ENCODE measurements at regions not wholly inside any gene's neighbourhood (a gene's known extent, or its start where the extent isn't known, plus 50 kb on each side); places are given as distances from the start of the nearest gene placed in this dataset.

DNA sequence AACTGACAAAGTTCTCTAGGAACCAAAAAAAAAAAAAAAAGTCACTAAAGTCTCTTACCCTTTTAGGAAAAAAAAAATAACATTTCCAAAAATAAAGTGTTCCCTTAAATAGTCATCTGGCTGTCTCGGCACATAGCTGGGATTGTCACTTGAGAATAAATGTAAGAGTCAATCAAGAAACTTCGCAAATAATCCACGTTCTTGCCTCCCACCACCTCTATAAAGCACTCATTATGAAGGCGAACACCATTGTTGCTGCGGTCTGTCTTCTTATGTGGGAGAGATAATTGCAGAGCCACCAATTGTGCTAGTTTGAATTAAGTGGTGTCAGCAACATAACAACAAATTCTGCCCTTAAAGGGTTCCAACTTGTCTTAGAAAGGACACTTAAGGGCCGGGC, 163.7 kb downstream of the FBXO15 start:
- H3K4me3 ChIP-seq (ENCODE audit: low read depth, low read length): no peak overlapping the region

DNA sequence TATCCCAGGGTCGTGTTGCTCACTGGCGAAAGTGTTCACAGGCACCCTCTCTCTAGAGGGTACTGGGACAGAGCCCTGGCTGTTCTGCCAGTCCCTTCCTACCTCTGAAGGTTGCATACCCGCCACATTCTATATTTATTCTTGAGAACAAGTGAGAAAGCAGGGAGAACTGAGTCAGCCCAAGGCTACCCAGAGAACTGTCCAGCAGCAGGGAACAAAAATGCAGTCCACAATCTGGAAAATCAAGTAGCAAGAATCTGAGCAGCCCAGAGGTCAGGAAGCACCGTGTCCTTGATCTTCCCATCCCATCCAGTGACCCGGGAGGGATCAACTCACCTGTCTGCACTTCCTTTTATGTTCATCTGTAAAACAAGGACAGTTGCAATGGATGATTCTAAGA, 164.1 kb downstream of the FBXO15 start:
- TF ChIP-seq, protein P1, sequence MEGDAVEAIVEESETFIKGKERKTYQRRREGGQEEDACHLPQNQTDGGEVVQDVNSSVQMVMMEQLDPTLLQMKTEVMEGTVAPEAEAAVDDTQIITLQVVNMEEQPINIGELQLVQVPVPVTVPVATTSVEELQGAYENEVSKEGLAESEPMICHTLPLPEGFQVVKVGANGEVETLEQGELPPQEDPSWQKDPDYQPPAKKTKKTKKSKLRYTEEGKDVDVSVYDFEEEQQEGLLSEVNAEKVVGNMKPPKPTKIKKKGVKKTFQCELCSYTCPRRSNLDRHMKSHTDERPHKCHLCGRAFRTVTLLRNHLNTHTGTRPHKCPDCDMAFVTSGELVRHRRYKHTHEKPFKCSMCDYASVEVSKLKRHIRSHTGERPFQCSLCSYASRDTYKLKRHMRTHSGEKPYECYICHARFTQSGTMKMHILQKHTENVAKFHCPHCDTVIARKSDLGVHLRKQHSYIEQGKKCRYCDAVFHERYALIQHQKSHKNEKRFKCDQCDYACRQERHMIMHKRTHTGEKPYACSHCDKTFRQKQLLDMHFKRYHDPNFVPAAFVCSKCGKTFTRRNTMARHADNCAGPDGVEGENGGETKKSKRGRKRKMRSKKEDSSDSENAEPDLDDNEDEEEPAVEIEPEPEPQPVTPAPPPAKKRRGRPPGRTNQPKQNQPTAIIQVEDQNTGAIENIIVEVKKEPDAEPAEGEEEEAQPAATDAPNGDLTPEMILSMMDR (conservative IDR thresholded peaks at IDR 0.05; ENCODE audit: low read depth, low read length): no peak

More for the DNA sequence above, 163.7 kb downstream of the FBXO15 start:
- DNase-seq (ENCODE audit: low read depth): no peak
- TF ChIP-seq, protein P1 (conservative IDR thresholded peaks at IDR 0.05; ENCODE audit: low read depth, low read length): no peak

DNA sequence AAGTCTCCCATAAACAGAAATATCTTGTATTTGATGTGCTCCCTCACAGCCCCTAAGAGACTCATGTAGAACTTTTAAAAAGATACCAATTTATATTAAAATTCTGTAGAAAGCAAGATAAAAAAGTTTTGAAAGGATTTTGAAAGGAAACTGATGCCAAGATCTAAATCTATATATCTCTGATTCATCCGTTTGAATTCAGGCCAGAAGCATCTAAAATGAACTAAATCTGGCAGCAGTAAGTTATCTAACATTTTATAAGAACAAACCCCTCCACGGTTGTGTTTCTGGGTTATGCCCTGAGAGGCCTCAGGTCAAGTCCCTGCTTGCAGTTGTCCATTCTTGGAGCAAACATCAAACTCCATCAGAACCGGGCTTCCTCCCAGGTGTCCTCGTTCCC, 165.8 kb downstream of the FBXO15 start:
- no peak for DNase-seq (ENCODE audit: low read depth)
- H3K4me3 ChIP-seq (ENCODE audit: low read depth, low read length): no peak overlapping the region
- TF ChIP-seq, protein P1 (conservative IDR thresholded peaks at IDR 0.05; ENCODE audit: low read depth, low read length): no peak

More for the DNA sequence above, 164.1 kb downstream of the FBXO15 start:
- no peak for DNase-seq (ENCODE audit: low read depth)
- no peak overlapping the region for H3K4me3 ChIP-seq (ENCODE audit: low read depth, low read length)

DNA sequence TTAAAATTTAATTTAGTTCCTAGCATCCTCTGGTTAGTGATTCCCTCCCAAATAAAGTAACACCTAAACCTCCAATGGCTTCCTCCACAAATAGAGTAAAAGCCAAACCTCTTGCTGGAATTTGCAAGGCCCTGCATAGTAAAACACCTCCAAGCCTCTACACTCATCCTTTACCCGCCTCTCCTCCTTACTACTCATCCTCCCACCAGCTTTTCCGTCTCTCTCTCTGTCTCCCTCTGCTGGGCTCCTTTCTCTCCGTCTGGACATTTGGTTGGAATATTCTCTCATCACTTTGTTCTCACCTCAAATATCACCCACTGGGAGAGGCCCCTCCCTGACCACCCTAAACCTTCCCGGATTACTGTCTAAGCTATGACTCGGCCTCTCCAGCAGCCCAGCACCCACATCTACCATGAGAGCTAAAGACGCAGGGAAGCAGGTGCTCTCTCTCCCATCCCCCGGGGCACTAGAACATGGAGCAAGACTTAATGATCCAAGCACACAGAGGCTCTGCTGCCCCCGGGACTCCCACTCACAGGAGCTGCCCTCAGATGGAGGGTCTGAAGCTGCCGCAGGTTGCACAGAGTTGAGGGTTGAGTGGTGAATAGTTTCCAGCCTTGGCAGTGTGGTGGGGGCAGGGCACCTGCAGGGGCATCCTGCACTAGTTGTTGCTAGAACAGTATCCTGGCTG, 167.2 kb downstream of the FBXO15 start:
- no peak for DNase-seq (ENCODE audit: low read depth)
- TF ChIP-seq, protein P1 (conservative IDR thresholded peaks at IDR 0.05; ENCODE audit: low read depth, low read length): peak; percentile 50
- H3K4me3 ChIP-seq (ENCODE audit: low read depth, low read length): no peak overlapping the region

DNA sequence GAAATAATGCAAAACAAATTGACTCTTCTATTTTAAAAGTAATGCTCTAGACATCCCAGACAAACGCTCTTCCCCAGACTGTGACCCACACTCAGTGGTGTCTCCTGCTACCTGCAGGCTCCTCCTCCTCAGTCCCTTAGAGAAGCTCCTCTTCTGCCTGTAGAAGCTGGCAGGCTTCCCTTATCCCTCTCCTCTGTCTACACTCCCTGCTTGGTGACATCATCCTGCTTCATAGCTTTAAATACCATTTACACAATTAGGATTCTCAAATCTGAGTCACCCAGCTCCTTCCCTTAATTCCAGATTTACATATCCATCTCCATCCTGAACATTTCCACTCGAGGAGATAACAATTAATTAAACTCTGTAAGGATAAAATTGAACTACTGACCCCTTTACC, 167.9 kb downstream of the FBXO15 start:
- DNase-seq (ENCODE audit: low read depth): no peak
- TF ChIP-seq, protein P1 (conservative IDR thresholded peaks at IDR 0.05; ENCODE audit: low read depth, low read length): no peak
- no peak overlapping the region for H3K4me3 ChIP-seq (ENCODE audit: low read depth, low read length)

DNA sequence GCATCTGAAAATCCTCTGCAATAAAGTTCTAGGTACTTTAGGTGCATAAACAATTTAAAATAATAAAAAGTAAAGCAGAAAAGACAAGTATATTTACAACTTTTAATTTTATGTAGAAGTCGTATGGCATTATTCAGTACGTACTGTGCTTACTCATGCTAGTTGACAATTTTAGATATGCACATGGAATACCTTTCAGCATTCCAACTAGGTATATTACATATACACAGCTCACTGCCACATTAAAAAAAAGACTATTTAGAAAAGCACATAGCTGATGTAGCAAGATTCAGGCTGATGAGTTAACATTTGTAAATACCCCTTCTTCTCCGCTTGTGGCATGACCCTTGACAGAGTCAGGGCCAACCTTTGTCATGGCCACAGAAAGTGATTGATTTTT, 171.2 kb downstream of the FBXO15 start:
- TF ChIP-seq, protein P1 (conservative IDR thresholded peaks at IDR 0.05; ENCODE audit: low read depth, low read length): no peak
- no peak overlapping the region for H3K4me3 ChIP-seq (ENCODE audit: low read depth, low read length)
- DNase-seq (ENCODE audit: low read depth): no peak

DNA sequence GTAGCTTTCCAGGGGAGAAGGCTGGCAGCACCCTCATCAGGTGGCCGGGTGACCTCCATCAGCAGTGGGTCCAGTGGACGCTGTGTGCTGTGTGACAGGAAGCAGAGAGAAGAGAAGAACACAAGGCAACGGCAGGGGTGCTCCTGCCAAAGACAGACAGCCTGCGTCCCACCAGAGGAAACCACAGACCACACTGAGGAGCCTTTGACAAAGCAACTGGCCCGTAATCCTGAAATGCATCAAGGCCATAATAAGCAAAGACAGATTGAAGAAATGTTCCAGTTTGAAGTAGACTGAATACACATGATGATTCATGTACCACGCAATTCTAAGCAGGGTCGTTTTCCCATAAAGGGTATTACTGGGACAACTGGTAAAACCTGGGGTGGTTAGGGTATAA, 172.4 kb downstream of the FBXO15 start:
- TF ChIP-seq, protein P1 (conservative IDR thresholded peaks at IDR 0.05; ENCODE audit: low read depth, low read length): no peak
- DNase-seq (ENCODE audit: low read depth): no peak
- no peak overlapping the region for H3K4me3 ChIP-seq (ENCODE audit: low read depth, low read length)

All from epithelial cell of proximal tubule (primary cell).